Liver (tissue), 8 donors: ENCODE measurements at regions not wholly inside any gene's neighbourhood (a gene's known extent, or its start where the extent isn't known, plus 50 kb on each side); places are given as distances from the start of the nearest gene placed in this dataset.

Source experiments
- DNase-seq: peaks from one replicate; pipeline ENCODE4 v3.0.0-alpha.2; 2017; ENCODE audit warnings: low spot score
- H3K27ac ChIP-seq, 2 donors: one replicate each; pipeline ENCODE4 v1.7.0; 2013; ENCODE audit warnings: inconsistent platforms in 2 of 2, low read length in 2 of 2, control low read depth in 1 of 2, low read depth in 1 of 2, mild to moderate bottlenecking in 1 of 2
- H3K27me3 ChIP-seq, 4 donors: one replicate each; pipeline versions ENCODE4 v1.6.1 to v1.7.0; 2013; ENCODE audit warnings: low read length in 3 of 4, inconsistent platforms in 1 of 4, mild to moderate bottlenecking in 1 of 4, moderate library complexity in 1 of 4; ENCODE audit not compliant: control insufficient read depth in 4 of 4, insufficient read depth in 4 of 4
- H3K36me3 ChIP-seq, 4 donors: one replicate each; pipeline versions ENCODE4 v1.6.1 to v1.7.0; 2013; ENCODE audit warnings: low read length in 3 of 4, mild to moderate bottlenecking in 3 of 4, low read depth in 1 of 4, moderate library complexity in 1 of 4; ENCODE audit not compliant: control insufficient read depth in 4 of 4, insufficient read depth in 3 of 4
- H3K4me1 ChIP-seq, 4 donors: one replicate each; pipeline versions ENCODE4 v1.6.1 to v1.7.0; 2013; ENCODE audit warnings: low read length in 3 of 4, mild to moderate bottlenecking in 3 of 4, moderate library complexity in 1 of 4; ENCODE audit not compliant: control insufficient read depth in 4 of 4, insufficient read depth in 4 of 4
- H3K4me3 ChIP-seq, 3 donors: one replicate each; pipeline versions ENCODE4 v1.6.1 to v1.7.0; 2013; ENCODE audit warnings: low read length in 3 of 3, control low read depth in 1 of 3, low read depth in 1 of 3, mild to moderate bottlenecking in 1 of 3
- H3K9ac ChIP-seq, 2 donors: one replicate each; pipeline ENCODE4 v1.7.0; 2013; ENCODE audit warnings: low read length in 2 of 2, mild to moderate bottlenecking in 2 of 2, moderate library complexity in 2 of 2, control low read depth in 1 of 2, low read depth in 1 of 2
- H3K9me3 ChIP-seq, 4 donors: one replicate each; pipeline versions ENCODE4 v1.6.1 to v1.7.0; 2013; ENCODE audit warnings: low read length in 3 of 4; ENCODE audit not compliant: control insufficient read depth in 4 of 4
- FOXA2 ChIP-seq: IDR thresholded peaks from 2 replicates; pipeline ENCODE4 v1.6.1; 2016; ENCODE audit warnings: antibody characterized with exemption
- HNF4A ChIP-seq, 2 donors: conservative IDR thresholded peaks; 2 replicates each; pipeline ENCODE4 v1.6.1; 2016; ENCODE audit warnings: antibody characterized with exemption in 2 of 2, mild to moderate bottlenecking in 2 of 2
- HNF4G ChIP-seq: IDR thresholded peaks from 2 replicates; pipeline ENCODE4 v1.6.1; 2016; ENCODE audit warnings: antibody characterized with exemption
- JUND ChIP-seq, 2 donors: IDR thresholded peaks; 2 replicates each; pipeline ENCODE4 v1.6.1; 2016; ENCODE audit warnings: antibody characterized with exemption in 2 of 2
- NR2F2 ChIP-seq: IDR thresholded peaks from 2 replicates; pipeline ENCODE4 v1.6.1; 2016; ENCODE audit warnings: antibody characterized with exemption
- RAD21 ChIP-seq, 2 donors: IDR thresholded peaks; 2 replicates each; pipeline ENCODE4 v1.6.1; 2016; ENCODE audit warnings: antibody characterized with exemption in 2 of 2, mild to moderate bottlenecking in 2 of 2
- RXRA ChIP-seq, 2 donors: IDR thresholded peaks; 2 replicates each; pipeline ENCODE4 v1.6.1; 2017 to 2018; ENCODE audit warnings: antibody characterized with exemption in 2 of 2, mild to moderate bottlenecking in 1 of 2
- TAF1 ChIP-seq: conservative IDR thresholded peaks from 2 replicates; pipeline ENCODE4 v1.6.1; 2016; ENCODE audit warnings: antibody characterized with exemption, mild to moderate bottlenecking
- YY1 ChIP-seq: IDR thresholded peaks from 2 replicates; pipeline ENCODE4 v1.6.1; 2016; ENCODE audit warnings: antibody characterized with exemption, mild to moderate bottlenecking
- WGBS: extraction: QIAGEN DNeasy Blood & Tissue Kit; methylation state at CpG from one replicate; pipeline ENCODE4 v1.1.7; 2013; 5-methylcytosine and 5-hydroxymethylcytosine counted together
- TF ChIP-seq, protein P1 (sequence below): IDR thresholded peaks from 2 replicates; pipeline ENCODE4 v1.6.1; 2016; ENCODE audit warnings: antibody characterized with exemption
- TF ChIP-seq, protein P2 (sequence below): fragments of 150-350 bp; IDR thresholded peaks from 2 replicates; pipeline ENCODE4 v1.5.1; 2017; ENCODE audit warnings: improper control_type of control experiment, low read depth, low read length; ENCODE audit not compliant: missing input control
- TF ChIP-seq, protein P3 (sequence below): IDR thresholded peaks from 2 replicates; pipeline ENCODE4 v1.6.1; 2016; ENCODE audit warnings: antibody characterized with exemption
- donor health status: healthy.
- donor health status: healthy.
- donor health status: healthy.
- donor health status: healthy.
- donor health status: healthy.

DNA sequence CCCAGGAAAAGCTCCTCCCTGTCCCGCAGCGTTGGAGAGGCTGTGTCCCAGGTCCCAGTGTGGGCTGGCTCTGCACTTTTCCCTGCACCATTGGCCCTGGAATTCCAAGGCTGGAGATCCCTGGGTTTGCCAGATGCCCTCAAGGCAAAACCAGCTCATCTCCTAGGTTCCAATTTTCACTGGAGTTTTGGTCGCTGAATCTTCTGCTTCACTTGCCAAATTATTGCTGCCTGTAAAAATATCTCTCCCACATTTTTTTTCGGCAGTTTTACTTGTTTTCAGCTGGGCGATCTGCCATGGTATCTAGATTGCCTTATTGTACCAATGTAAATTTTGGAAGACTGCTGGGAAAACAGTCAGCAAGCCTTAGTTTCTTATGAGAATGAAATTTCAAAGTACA, 150.9 kb upstream of the ATP10A start:
- no peak for DNase-seq
- 71% methylated on average over 5 of the region's 5 CpGs for WGBS
- no peak overlapping the region for H3K27ac ChIP-seq
- no peak for TF ChIP-seq YY1
- TF ChIP-seq, protein P1, sequence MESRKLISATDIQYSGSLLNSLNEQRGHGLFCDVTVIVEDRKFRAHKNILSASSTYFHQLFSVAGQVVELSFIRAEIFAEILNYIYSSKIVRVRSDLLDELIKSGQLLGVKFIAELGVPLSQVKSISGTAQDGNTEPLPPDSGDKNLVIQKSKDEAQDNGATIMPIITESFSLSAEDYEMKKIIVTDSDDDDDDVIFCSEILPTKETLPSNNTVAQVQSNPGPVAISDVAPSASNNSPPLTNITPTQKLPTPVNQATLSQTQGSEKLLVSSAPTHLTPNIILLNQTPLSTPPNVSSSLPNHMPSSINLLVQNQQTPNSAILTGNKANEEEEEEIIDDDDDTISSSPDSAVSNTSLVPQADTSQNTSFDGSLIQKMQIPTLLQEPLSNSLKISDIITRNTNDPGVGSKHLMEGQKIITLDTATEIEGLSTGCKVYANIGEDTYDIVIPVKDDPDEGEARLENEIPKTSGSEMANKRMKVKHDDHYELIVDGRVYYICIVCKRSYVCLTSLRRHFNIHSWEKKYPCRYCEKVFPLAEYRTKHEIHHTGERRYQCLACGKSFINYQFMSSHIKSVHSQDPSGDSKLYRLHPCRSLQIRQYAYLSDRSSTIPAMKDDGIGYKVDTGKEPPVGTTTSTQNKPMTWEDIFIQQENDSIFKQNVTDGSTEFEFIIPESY = no peak
- TF ChIP-seq RXRA (IDR thresholded peaks at IDR 0.05) = no peak
- TF ChIP-seq HNF4A (conservative IDR thresholded peaks at IDR 0.05) = no peak
- TF ChIP-seq, protein P2, sequence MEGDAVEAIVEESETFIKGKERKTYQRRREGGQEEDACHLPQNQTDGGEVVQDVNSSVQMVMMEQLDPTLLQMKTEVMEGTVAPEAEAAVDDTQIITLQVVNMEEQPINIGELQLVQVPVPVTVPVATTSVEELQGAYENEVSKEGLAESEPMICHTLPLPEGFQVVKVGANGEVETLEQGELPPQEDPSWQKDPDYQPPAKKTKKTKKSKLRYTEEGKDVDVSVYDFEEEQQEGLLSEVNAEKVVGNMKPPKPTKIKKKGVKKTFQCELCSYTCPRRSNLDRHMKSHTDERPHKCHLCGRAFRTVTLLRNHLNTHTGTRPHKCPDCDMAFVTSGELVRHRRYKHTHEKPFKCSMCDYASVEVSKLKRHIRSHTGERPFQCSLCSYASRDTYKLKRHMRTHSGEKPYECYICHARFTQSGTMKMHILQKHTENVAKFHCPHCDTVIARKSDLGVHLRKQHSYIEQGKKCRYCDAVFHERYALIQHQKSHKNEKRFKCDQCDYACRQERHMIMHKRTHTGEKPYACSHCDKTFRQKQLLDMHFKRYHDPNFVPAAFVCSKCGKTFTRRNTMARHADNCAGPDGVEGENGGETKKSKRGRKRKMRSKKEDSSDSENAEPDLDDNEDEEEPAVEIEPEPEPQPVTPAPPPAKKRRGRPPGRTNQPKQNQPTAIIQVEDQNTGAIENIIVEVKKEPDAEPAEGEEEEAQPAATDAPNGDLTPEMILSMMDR = no peak
- TF ChIP-seq TAF1 = no peak
- no peaks in the 10 kb centered on the region for H3K9me3 ChIP-seq
- H3K4me1 ChIP-seq = no peaks in the 10 kb centered on the region
- H3K27me3 ChIP-seq = no peaks in the 10 kb centered on the region
- H3K9ac ChIP-seq = no peak overlapping the region
- H3K36me3 ChIP-seq = no peaks in the 10 kb centered on the region
- H3K4me3 ChIP-seq = no peak overlapping the region

DNA sequence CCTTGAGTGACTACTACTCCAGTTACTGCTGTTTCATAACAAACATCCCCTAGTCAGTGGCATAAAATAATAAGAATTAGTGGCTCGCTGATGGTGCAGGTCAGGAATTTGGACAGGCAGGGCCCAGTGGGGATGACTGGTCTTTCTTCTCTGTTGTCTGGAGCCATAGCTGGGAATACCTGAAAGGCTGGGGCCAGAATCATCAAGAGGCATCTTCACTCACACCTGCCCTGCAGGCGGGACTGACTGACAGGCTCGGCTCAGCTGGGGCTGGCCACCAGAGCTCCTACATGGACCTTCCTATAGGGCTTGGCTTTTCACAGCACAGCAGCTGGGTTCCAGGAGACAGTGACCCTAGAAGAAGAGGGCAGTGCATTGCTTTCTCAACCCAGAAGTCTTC, 148.8 kb upstream of the ATP10A start:
- DNase-seq = no peak
- Histone ChIP-seq H3K9me3 (no peaks in the 10 kb centered on the region), H3K27ac (no peak overlapping the region), H3K4me1 (no peaks in the 10 kb centered on the region), H3K9ac (no peak overlapping the region), H3K36me3 (no peaks in the 10 kb centered on the region), H3K4me3 (no peak overlapping the region), H3K27me3 (no peaks in the 10 kb centered on the region)
- 72% methylated on average over 3 of the region's 3 CpGs for WGBS
- TF ChIP-seq HNF4G (no peak), TAF1 (no peak), JUND (IDR thresholded peaks at IDR 0.05) (no peak)
- TF ChIP-seq, protein P1 = no peak
- TF ChIP-seq, protein P2 = no peak

DNA sequence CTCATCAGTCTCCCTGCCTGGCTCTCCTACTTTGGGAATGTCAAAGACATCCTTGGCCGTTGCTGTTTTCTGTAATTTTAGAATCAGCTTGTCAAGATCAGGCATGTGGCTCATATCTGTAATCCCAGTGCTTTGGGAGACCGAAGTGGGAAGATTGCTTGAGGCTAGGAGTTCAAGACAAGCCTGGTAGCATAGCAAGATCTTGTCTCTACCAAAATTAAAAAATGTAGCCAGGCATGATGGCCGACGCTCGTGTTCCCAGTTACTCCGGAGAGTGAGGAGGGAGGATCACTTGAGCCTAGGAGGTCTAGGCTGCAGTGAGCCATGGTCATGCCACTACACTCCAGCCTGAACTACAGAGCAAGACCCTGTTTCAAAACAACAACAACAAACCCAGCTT, 144.0 kb upstream of the ATP10A start:
- H3K9me3 ChIP-seq = no peaks in the 10 kb centered on the region

More for the DNA sequence above, 144.0 kb upstream of the ATP10A start:
- Histone ChIP-seq H3K9ac (no peak overlapping the region), H3K4me3 (no peak overlapping the region), H3K27me3 (no peaks in the 10 kb centered on the region), H3K27ac (no peak overlapping the region), H3K36me3 (no peaks in the 10 kb centered on the region), H3K4me1 (no peaks in the 10 kb centered on the region)
- WGBS = 80% methylated on average over 6 of the region's 6 CpGs
- no peak for TF ChIP-seq HNF4A (conservative IDR thresholded peaks at IDR 0.05)
- TF ChIP-seq, protein P2 = no peak
- TF ChIP-seq, protein P1 = no peak
- TF ChIP-seq, protein P3, sequence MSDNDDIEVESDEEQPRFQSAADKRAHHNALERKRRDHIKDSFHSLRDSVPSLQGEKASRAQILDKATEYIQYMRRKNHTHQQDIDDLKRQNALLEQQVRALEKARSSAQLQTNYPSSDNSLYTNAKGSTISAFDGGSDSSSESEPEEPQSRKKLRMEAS = no peak
- no peak for TF ChIP-seq NR2F2
- no peak for TF ChIP-seq TAF1
- TF ChIP-seq FOXA2 = no peak
- no peak for TF ChIP-seq JUND (IDR thresholded peaks at IDR 0.05)
- TF ChIP-seq RAD21 (IDR thresholded peaks at IDR 0.05) = no peak
- no peak for TF ChIP-seq HNF4G
- DNase-seq = no peak
